Calu3 (cell line): ENCODE measurements at regions not wholly inside any gene's neighbourhood (a gene's known extent, or its start where the extent isn't known, plus 50 kb on each side); places are given as distances from the start of the nearest gene placed in this dataset.

Experiments
- BruUV-seq: library from RNA; stranded (reverse); fragments of 400-500 nt; replicated peaks from 2 replicates; lab custom pipeline; 2021; lab: Mats Ljungman, UMichigan
- CTCF ChIA-PET: fragments of 300-600 bp; sonication (Branson Sonifier 250); formaldehyde crosslinking; loops from one replicate; lab custom pipeline; 2022; ENCODE audit warnings: antibody characterized with exemption; lab: Charles Lee
- DNase-seq: peaks from one replicate; pipeline ENCODE4 v3.0.0; 2022
- H3K27ac Mint-ChIP-seq: one replicate; pipeline ENCODE4 v1.8.0; 2022; ENCODE audit warnings: mixed read lengths; ENCODE audit not compliant: unreplicated experiment
- H3K27me3 Mint-ChIP-seq: one replicate; pipeline ENCODE4 v1.8.0; 2022; ENCODE audit warnings: mixed read lengths; ENCODE audit not compliant: unreplicated experiment
- H3K36me3 Mint-ChIP-seq: one replicate; pipeline ENCODE4 v1.8.0; 2022; ENCODE audit warnings: mild to moderate bottlenecking, moderate library complexity, mixed read lengths; ENCODE audit not compliant: insufficient read depth, unreplicated experiment
- H3K4me1 Mint-ChIP-seq: one replicate; pipeline ENCODE4 v1.8.0; 2022; ENCODE audit warnings: mild to moderate bottlenecking, low read depth, mixed read lengths; ENCODE audit not compliant: unreplicated experiment
- H3K4me3 Mint-ChIP-seq: one replicate; pipeline ENCODE4 v1.8.0; 2022; ENCODE audit warnings: mild to moderate bottlenecking, low read depth, moderate library complexity, mixed read lengths; ENCODE audit not compliant: unreplicated experiment
- H3K9me3 Mint-ChIP-seq: one replicate; pipeline ENCODE4 v1.8.0; 2022; ENCODE audit warnings: low read depth, mixed read lengths; ENCODE audit not compliant: unreplicated experiment
- intact Hi-C: fragments of 100-400 bp; cut with micrococcal nuclease; formaldehyde crosslinking; loops from one replicate; pipeline ENCODE4 v1.10.0; 2022; ENCODE audit not compliant: unreplicated experiment
- TF ChIP-seq, protein P1 (sequence below): fragments of 200-600 bp; IDR thresholded peaks from one replicate; pipeline ENCODE4 v1.8.0; 2022; ENCODE audit warnings: antibody characterized with exemption; ENCODE audit not compliant: unreplicated experiment

DNA sequence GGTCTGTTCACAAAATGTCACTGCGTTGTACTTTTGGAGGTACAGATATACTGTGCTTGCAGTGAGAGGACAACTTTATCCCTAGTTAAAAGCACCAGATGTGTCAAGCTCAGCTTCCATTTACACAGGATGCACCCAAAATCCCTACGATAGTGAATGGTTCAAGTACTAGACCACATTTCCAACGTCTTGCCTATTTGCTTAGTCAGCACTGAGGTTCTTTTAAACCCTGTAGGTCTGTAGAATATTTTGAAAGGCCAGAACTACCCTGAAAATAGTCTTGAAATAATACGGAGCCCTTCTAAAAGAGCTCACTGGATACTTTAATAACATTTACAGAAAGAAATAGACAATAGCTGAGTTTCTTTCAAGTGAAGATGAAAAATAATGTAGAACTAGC is 466.1 kb downstream of the FUT8 start:
- no peak for DNase-seq
- Mint-ChIP-seq H3K4me3 (no peak overlapping the region), H3K4me1 (peaks cover 10% of the 10 kb centered on the region), H3K27ac (no peak overlapping the region), H3K27me3 (no peaks in the 10 kb centered on the region), H3K9me3 (no peaks in the 10 kb centered on the region), H3K36me3 (no peaks in the 10 kb centered on the region)
- no TSS peak for BruUV-seq
- CTCF ChIA-PET: no interaction called here
- intact Hi-C loops: no loop called here
- TF ChIP-seq, protein P1, sequence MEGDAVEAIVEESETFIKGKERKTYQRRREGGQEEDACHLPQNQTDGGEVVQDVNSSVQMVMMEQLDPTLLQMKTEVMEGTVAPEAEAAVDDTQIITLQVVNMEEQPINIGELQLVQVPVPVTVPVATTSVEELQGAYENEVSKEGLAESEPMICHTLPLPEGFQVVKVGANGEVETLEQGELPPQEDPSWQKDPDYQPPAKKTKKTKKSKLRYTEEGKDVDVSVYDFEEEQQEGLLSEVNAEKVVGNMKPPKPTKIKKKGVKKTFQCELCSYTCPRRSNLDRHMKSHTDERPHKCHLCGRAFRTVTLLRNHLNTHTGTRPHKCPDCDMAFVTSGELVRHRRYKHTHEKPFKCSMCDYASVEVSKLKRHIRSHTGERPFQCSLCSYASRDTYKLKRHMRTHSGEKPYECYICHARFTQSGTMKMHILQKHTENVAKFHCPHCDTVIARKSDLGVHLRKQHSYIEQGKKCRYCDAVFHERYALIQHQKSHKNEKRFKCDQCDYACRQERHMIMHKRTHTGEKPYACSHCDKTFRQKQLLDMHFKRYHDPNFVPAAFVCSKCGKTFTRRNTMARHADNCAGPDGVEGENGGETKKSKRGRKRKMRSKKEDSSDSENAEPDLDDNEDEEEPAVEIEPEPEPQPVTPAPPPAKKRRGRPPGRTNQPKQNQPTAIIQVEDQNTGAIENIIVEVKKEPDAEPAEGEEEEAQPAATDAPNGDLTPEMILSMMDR: no peak

DNA sequence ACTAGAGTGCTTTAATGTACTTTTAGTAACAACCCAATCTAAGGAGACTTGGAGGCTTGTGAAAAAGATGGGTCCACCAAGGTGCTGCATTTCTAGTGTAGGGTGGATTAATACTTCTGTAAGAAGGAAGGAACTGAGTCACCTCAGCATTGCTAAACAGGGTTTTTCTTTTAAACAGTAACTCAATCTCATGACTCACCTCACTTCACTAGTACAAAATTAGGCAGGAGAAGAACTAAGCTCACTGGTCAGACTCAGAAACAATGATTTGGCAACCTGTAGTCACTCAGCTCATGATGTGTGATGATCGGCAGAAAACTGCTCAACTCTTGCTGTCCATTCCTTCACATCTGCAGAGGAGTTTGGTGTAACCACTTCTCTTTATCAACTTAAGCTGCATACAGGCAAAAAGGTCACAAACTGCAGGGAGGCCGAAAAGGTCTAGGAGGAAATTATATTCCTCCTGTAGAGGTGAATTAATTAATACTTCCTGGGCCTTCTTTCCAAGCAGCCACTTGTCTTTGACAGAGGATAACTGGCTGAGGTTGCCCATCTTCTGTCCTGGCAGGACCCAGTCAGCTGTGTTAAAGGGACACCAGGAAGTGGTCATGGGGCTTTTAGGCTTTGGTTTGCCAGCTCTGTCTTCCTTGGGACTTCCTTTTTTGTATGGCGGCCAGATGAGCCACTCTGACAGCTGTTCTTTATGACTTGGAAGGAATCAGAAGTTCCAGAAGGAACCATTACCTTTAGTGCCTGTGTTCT is 466.9 kb downstream of the FUT8 start:
- no peaks in the 10 kb centered on the region for H3K27me3 Mint-ChIP-seq

DNA sequence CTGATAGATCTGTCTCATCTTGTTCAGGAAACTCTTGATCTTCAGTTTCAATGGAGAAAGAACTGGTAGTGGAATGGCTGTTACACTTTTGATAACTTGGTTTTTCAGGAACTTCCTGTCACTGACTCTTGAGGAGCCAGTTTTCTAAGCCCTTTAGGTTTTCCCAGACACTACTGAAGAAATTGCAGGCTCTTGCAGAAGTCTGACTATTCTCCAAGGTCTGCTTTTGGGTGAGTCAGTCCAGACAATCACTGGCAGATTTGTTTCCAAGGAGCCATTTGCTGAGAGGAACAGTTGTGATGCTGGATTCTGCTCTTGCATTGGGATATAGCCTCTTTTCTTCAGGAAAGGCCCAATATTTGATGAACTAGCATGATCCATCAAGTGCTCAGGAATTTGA is 468.0 kb downstream of the FUT8 start:
- no peak for DNase-seq
- CTCF ChIA-PET: no interaction called here
- no peaks in the 10 kb centered on the region for H3K36me3 Mint-ChIP-seq
- TF ChIP-seq, protein P1: no peak
- H3K27me3 Mint-ChIP-seq: no peaks in the 10 kb centered on the region
- intact Hi-C loops: no loop called here
- H3K9me3 Mint-ChIP-seq: peaks cover 2% of the 10 kb centered on the region
- no peak overlapping the region for H3K4me3 Mint-ChIP-seq
- H3K27ac Mint-ChIP-seq: no peak overlapping the region
- peaks cover 10% of the 10 kb centered on the region for H3K4me1 Mint-ChIP-seq
- BruUV-seq: no TSS peak

More for the DNA sequence above, 466.9 kb downstream of the FUT8 start:
- BruUV-seq: no TSS peak
- Mint-ChIP-seq H3K9me3 (peaks cover 2% of the 10 kb centered on the region), H3K4me1 (peaks cover 10% of the 10 kb centered on the region), H3K36me3 (no peaks in the 10 kb centered on the region), H3K27ac (no peak overlapping the region), H3K4me3 (no peak overlapping the region)
- CTCF ChIA-PET: interaction anchor here (0.6 to 0.9 kb wide), 2 partner anchors 80 to 165 kb away, joined by 4 read pairs; no protein-coding TSS in a partner anchor
- TF ChIP-seq, protein P1: no peak
- peak; percentile 15 for DNase-seq
- intact Hi-C loops: no loop called here

DNA sequence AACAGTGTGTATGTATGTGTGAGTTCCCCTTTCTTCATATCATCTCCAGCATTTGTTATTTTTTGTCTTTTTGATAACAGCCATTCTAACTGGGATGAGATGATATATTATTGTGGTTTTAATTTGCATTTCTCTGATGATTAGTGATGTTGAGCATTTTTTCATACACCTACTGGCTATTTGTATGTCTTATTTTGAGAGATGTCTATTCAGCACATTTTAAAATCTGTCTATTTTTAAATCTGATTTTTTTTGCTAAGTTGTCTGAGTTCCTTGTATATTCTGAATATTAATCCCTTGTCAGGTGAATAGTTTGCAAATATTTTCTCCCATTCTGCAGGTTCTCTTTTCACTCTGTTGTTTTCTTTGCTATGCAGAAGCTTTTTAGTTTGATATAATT is 469.1 kb downstream of the FUT8 start:
- TF ChIP-seq, protein P1: no peak
- CTCF ChIA-PET: no interaction called here
- peaks cover 10% of the 10 kb centered on the region for H3K4me1 Mint-ChIP-seq
- no peaks in the 10 kb centered on the region for H3K27me3 Mint-ChIP-seq
- no peaks in the 10 kb centered on the region for H3K36me3 Mint-ChIP-seq
- no TSS peak for BruUV-seq
- H3K9me3 Mint-ChIP-seq: peaks cover 2% of the 10 kb centered on the region
- intact Hi-C loops: no loop called here
- DNase-seq: no peak
- H3K4me3 Mint-ChIP-seq: no peak overlapping the region
- no peak overlapping the region for H3K27ac Mint-ChIP-seq
